ENCODE measurements at regions not wholly inside any gene's neighbourhood (a gene's known extent, or its start where the extent isn't known, plus 50 kb on each side); places are given as distances from the start of the nearest gene placed in this dataset.

DNA sequence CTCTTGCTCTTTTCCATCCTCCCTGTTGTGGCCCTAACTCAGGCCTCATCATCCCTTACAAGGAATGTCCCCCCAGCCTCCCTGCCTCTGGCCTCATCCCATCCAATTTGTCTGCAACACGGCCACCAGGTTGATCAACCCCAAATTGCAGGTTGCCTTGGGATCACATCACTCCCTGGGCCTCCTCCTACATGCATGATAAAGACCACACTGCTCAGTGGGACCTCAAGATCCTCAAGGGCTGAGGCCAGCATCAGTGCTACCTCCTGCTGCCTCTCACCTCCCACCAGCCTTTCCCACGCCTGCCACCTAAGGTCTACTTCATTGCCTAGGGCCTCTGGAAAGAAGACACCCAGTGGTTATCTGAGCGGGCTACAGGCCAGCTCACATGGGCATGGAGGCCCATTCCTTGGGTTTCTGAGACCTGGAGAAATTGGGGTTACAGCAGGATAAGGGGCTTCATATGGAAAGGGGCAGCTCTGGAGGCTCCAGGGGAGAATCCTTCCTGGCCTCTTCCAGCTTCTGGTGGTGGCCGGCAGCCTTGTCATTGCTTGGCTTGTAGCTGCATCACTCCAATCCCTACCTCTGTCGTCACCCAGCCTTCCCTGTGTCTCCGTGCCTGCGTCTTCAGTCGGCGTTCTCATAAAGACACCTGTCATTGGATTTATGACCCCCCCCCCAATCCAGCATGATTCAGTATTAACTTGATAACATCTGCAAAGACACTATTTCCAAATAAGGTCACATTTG lies 60.5 kb downstream of the KLHDC7A start:
- H2BK12ac ChIP-seq (ENCODE audit: low read depth, low read length) = peak overlapping the region; percentile 19; the same call in 1 of the 2 replicates
- H4K5ac ChIP-seq (ENCODE audit: insufficient read length, low read depth, low read length) = no peak overlapping the region
- H2AFZ ChIP-seq (ENCODE audit: low read length) = no peak overlapping the region
- ChIA-PET CTCF (ENCODE audit: partially characterized antibody) (interaction anchor here (1.2 to 50.4 kb wide), 2 partner anchors 8 to 30 kb away, joined by 3 to 984 read pairs; no protein-coding TSS in a partner anchor), POLR2A (ENCODE audit: partially characterized antibody) (interaction anchor here (0.7 kb wide), 1 partner anchor 20 kb away, joined by 3 read pairs; no protein-coding TSS in a partner anchor)
- H3K9me3 ChIP-seq (ENCODE audit: insufficient read depth in 2 of 2, low read depth in 1 of 2, low read length in 1 of 2) = peaks cover 0 to 6% of the 10 kb centered on the region in 2 experiments; a peak in 1 of 4 replicates
- no peak overlapping the region for H3K4ac ChIP-seq (replicated peaks; ENCODE audit: insufficient read length, low read depth, low read length)
- no peaks in the 10 kb centered on the region for H3K36me3 ChIP-seq (ENCODE audit: control insufficient read depth in 2 of 4, insufficient read depth in 4 of 4, low read length in 3 of 4)
- no peaks in the 10 kb centered on the region for H3K79me2 ChIP-seq (ENCODE audit: control insufficient read depth in 1 of 2, insufficient read depth in 2 of 2, low read length in 2 of 2)
- no peaks in the 10 kb centered on the region for H4K20me1 ChIP-seq (replicated peaks in 1 of 2; ENCODE audit: control insufficient read depth in 1 of 2, insufficient read depth in 2 of 2, low read length in 2 of 2)
- TF ChIP-seq TEAD4 (IDR thresholded peaks at IDR 0.05; ENCODE audit: low read depth, low read length) = no peak
- H3K4me3 ChIP-seq (ENCODE audit: extremely low read depth in 1 of 4, insufficient read depth in 2 of 4, low read depth in 3 of 4, low read length in 4 of 4) = no peak overlapping the region
- peaks cover 0 to 4% (median 2%) of the 10 kb centered on the region in 4 experiments; a peak in 4 of 7 replicates for H3K4me1 ChIP-seq (replicated peaks in 1 of 4; ENCODE audit: control insufficient read depth in 3 of 4, insufficient read depth in 4 of 4, low read length in 3 of 4)
- no peak overlapping the region for H3K56ac ChIP-seq (replicated peaks; ENCODE audit: insufficient read length, low read depth, low read length)
- H3K4me2 ChIP-seq (ENCODE audit: insufficient read depth in 1 of 2, low read depth in 2 of 2, low read length in 2 of 2) = no peak overlapping the region; a peak in 1 of 4 replicates
- H2BK5ac ChIP-seq (ENCODE audit: low read depth, low read length) = no peak overlapping the region; the same call in 1 of the 2 replicates
- peak overlapping the region; percentile 51; the same call in 1 of the 2 replicates for H2BK20ac ChIP-seq (ENCODE audit: low read length)
- H3K79me1 ChIP-seq (ENCODE audit: low read depth, low read length) = no peaks in the 10 kb centered on the region
- peak in 1 of 2 experiments; percentile 31 for DNase-seq (ENCODE audit: low read depth in 1 of 2, low spot score in 2 of 2)
- WGBS, 2 experiments (ENCODE audit: extremely low coverage in 1 of 2, insufficient coverage in 1 of 2, insufficient read length in 1 of 2, insufficient replicate concordance in 2 of 2, low coverage in 1 of 2, low lambda C conversion rate in 2 of 2, missing lambda C conversion rate in 1 of 2) = 86% methylated on average over 9 of the region's 9 CpGs; no CpG with 5 or more reads in 1 of the 2 experiments
- no peak overlapping the region for H3K27ac ChIP-seq (ENCODE audit: low read depth, low read length)
- H2BK120ac ChIP-seq (replicated peaks; ENCODE audit: low read depth, low read length) = no peak overlapping the region
- no peak overlapping the region for H3K18ac ChIP-seq (ENCODE audit: extremely low read depth, low read length)
- no peak for FAIRE-seq
- no peak overlapping the region for H4K91ac ChIP-seq (replicated peaks; ENCODE audit: insufficient read length, low read length)
- no peak overlapping the region for H4K8ac ChIP-seq (ENCODE audit: extremely low read depth, insufficient read depth, low read length)
- H3K9ac ChIP-seq (replicated peaks in 1 of 4; ENCODE audit: extremely low read depth in 1 of 4, low read depth in 3 of 4, low read length in 3 of 4) = no peak overlapping the region
- no peak overlapping the region for H3K14ac ChIP-seq (ENCODE audit: insufficient read length)
- 0 out of 2 replicates have a peak overlapping the region, but pooled peaks have one; percentile 63 for H2BK15ac ChIP-seq (ENCODE audit: low read length)
- 0 out of 2 replicates have a peak overlapping the region, but pooled peaks have one; percentile 15 for H2AK5ac ChIP-seq (ENCODE audit: low read depth, low read length)
- no peak overlapping the region for H3K23ac ChIP-seq (ENCODE audit: insufficient read length)
- peaks cover 0 to 5% (median 0%) of the 10 kb centered on the region in 4 experiments; a peak in 4 of 7 replicates for H3K27me3 ChIP-seq (replicated peaks in 1 of 4; ENCODE audit: control insufficient read depth in 3 of 4, extremely low read depth in 1 of 4, insufficient read depth in 3 of 4, low read length in 3 of 4)
- H3K23me2 ChIP-seq (ENCODE audit: low read depth, low read length) = no peaks in the 10 kb centered on the region; the same call in 1 of the 2 replicates
